D341Med (cell line): ENCODE measurements at regions not wholly inside any gene's neighbourhood (a gene's known extent, or its start where the extent isn't known, plus 50 kb on each side); places are given as distances from the start of the nearest gene placed in this dataset.
"Not testable (repeated sequence)": the region's sequence is repeated elsewhere in the genome, so short reads cannot be mapped to it uniquely, and the experiment has no call there.

Experiments
- DNase-seq: peaks from one replicate; pipeline ENCODE4 v3.0.0; 2012; ENCODE audit warnings: low spot score

GRCh38 chr5:34555699-34556508, 100.2 kb upstream of the RAI14 start:
- no peak for DNase-seq

DNA sequence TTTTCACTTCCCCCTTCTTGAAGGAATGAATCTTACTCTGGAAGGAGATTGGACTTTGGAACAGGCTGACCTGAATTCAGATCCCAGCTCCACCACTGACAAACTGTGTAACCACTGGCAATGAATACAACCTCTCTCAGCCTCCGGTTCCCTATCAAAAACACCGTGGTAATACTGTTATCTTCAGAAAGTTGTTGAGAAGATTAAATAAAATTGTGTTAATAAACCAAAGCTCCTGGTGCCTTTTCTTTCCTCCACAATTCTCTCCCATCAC, 99.7 kb upstream of the RAI14 start:
- DNase-seq: no peak

GRCh38 chr5:34561581-34561980, 94.5 kb upstream of the RAI14 start:
- not testable (repeated sequence) for DNase-seq

DNA sequence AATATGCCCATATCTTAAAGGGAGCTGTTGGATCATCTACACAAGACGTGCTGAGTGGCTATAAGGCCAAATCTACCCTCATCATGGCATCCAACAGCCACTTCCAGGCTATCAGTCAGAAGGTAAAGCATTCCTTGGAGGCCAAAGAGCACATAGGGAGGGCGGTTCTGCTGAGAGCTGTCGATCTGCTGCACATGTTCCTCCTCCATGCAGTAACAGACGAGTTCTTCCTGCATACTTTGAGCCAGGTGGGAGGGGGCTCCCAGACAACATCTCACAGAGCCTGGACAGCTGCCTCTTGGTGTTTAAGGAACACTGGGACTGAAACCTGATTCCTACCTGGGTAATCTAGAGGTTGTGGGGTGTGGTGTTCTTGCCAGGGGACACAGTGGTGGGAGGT, 93.3 kb upstream of the RAI14 start:
- DNase-seq: no peak

DNA sequence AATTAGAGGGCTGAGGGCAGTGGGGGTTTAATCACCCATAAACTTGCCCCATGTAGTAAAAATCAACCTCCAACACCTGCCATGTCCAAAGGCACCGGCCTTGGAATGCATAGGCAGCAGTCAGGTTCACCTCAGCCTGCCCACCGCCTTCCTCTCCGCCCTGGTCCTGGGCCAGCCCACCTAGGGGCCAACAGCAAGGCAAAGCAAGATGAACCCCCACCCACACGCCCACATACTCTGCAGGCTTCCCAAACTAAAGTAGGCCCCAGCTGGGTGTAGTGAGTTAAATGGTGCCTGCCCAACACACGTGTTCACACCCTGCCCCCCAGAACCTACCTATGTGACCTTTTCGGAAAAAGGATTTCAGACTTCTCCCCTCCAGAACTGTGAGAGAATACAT, 92.9 kb upstream of the RAI14 start:
- no peak for DNase-seq

GRCh38 chr5:34563931-34564709, 92.0 kb upstream of the RAI14 start:
- DNase-seq: no peak

DNA sequence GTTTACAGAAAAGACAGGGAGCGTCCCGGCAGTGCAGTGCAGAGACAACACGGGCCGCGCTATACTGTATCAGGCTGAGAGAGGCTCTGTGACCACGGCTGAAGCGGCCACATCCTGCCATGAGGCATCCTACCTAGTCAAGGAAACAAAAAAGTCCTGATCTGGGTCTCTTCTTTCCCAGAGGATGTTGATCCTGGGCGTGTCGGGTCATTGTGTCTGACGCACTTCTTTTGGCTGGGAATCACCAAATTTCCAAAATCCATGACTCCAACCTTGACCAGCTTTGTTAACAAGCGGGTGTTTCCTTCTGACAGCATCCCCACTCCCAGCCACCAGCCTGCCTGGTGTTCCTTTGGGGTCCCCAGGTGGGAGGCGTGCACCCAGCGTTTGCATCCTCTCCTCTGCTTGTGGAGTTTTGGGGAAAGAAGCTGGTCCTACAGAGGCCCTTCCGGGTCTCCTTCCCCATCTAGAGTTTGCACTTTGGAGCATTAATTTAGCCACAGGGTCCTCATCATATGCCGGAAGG, 91.4 kb upstream of the RAI14 start:
- no peak for DNase-seq

DNA sequence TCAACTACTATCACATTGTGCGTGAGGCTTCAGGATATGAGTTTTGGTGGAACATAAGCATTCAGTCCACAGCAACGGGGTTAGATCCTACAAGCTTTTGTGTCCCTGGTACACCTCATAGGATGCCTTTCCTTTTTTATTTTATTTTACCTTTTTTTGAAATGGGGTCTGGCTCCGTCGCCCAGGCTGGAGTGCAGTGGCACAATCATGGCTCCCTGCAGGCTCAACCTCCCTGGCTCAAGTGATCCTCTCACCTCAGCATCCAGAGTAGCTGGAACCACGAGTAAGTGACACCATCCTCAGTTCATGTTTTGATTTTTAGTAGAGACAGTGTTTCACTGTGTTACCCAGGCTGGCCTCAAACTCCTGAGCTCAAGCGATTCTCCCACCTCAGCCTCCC, 86.0 kb upstream of the RAI14 start:
- no peak for DNase-seq

DNA sequence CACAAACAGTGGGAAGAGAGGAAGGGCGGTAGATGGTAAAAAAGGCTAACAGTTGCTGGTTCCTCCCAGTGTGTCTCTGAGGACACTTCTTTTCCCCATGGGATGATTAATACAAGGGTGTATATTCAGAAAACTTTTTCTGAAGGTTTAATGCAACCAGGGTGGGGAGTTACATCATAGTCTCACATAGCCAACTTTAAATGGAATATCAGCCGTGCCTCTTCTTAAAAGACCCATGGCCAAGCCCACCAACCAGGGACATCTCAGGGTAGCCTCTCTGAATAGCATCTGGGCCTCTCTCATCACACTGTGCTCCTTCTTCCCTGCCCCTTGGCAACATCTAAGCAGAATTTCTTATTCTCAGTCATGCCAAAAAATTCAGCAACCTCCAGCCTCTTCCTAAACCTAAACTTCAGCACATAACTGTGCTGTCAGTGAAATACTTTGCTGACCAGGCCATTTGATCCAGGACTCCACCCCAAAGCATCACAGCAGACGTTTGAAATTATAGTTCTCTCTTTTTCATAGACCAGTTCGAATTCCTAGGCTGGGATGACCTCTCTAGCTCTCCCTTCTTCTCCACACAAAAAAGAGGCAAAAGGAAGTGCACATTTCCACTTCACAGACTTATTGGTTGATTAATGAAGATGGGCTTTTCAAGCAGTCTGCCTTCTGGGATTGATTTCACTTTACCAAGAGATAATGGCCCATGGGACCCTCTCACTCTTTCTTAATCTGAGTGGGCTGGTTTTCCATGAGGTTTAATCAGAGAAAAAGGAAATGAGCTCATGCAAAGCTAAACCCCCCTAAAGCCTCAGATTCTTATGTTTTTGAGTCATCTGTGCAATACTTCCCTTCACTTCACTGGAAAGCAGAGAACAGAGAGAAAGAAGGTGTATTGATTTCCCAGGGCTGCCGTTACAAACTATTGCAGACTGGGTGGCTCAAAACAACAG, 85.1 kb upstream of the RAI14 start:
- no peak for DNase-seq

DNA sequence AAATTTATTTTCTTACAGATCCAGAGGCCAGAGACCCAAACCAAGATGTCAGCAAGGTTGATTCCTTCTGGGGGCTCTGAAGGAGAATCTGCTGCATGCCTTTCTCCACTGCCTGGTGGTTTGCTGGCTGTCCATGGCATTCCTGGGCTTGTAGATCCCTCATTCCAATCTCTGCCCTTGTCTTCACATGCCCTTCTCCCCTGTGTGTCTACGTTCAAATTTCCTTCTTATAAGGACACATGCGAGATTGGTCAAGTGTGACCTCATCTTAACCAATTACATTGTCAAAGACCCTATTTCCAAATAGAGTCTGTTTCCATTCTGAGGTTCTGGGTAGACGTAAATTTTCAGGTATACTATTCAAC, 84.5 kb upstream of the RAI14 start:
- DNase-seq: no peak

DNA sequence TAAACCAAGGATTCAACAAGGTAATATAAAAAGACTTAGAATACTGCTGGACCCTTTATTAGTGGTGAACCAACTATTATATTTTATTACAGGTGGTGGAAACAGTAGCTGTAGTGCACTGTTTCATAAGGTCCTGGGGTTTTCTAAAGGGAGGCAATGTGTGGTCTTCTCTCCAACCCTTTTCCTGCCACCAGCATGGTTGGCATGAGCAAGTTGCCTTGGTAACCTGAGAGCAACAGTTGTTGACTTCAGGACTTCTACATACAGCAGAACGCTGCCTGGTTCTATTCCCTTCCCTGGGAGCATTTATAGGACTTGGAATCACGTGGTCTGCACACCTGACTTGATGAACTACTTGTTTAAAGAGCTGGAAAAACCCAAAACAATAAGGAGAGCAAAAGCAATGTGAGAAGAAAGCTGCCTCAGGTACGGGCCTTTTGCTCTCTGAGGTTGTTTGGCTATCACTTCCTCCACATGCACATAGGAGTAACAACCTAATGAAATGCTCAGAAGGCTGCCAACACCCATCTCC, 81.1 kb upstream of the RAI14 start:
- DNase-seq: no peak

DNA sequence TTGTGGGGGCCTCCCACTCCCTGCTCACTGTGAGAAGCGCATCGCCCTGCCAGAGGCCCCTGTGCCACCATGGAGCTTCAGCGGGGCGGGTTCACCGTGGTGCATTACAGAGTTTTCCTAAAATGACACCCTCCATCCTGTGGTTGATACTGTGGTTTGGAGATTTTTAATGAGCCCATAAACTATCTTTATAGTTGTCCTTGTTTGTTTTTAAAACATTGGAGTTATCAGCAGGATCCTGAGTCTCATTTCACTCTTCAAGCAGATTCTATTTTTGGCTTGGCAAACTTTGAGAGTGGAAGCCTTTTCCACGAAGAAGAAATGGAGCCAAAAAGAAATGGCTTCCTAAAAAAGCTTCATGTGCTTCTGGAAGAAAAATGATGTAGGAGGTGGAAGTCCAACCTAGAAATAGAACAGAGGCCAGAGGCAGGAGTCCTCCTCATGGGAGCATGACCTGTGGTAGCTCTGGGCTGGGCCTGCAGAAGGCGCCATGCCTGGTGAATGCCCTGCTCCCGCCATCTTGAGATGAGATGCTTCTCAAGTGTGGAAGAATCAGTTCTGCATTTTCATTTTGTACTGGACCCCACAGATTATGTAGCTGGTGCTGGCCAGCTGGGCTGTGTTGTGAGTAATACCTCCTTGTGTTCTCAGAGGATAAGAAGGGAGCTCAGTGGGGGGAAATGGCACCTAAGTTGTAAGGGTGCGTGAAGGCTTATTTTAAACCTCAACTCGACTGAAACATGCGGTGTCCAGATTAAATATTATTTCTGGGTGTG, 79.0 kb upstream of the RAI14 start:
- no peak for DNase-seq

DNA sequence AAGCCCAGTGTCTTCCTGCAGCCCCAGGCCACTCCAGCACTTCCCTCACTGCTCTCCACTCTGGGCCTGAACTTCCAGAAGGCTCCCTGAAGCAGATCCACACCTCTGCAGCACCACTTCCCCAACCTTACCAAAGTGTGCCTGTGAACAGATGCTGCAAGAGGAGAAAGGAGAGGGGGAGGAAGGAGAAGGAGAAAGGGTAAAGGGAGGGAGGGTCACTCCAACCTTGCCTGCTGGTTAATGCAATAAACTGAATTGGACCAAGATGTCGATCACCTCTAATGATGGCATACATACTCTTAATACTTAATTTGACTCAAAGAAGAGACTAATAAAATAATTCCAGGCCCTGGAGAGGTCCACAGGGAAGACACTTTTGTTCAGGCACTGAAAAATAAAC, 77.2 kb upstream of the RAI14 start:
- DNase-seq: no peak

DNA sequence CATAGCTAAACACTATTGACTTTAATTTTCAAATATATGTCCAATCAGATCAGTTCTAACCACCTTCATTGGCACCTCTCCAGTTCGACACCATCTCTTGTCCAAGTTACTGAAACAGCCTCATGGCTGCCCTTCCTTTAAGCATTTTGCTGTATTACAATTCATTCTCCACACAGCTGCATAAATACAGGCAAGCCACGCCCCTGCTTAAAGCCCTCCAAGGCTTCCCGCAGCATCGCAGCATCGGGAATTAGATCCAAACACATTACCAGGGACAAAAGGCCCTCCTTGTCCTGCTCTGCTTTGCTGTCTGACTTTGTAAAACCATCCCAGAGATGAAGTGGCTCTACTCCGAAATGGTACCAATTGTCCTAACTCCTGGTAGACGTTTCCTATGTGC, 75.1 kb upstream of the RAI14 start:
- no peak for DNase-seq

- no peak for DNase-seq
Measured at GRCh38 chr5:34582371-34582770, 73.8 kb upstream of the RAI14 start.

DNA sequence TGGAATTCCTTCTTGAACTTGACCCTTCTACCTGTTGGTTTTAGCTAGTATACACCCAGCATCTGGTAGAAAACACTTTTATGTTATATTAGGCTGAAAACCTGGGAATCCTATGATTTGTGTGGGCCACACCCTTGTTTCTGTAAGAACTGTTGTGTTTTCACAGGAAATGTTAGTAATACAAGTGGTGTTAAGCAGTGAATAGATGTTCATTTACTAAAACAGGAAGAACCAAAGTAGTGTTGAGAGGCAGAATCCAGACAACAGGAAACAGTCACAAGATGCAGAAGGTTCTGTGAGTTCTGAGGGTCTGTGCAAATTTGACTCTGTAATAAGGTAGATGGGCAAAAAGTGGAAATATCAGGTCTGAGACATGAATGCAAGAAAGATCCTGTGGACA, 73.0 kb upstream of the RAI14 start:
- no peak for DNase-seq

DNA sequence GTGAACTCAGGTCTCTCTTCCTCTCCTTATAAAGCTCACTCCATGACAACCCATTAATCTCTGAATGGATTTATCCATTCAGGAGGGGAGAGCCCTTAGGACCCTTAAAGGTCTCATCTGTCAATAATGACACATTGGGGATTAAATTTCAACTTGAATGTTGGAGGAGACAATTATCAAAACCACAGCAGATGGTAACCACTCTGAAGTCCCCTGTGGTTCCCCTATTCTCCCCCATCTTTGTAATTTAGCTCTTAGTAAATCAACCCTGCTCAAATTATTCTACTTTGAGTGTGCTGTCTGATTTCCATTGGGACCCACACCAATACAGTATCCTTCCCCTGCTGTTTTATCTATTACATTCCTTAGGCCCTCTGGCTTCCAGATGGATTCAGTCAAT, 72.0 kb upstream of the RAI14 start:
- DNase-seq: no peak

DNA sequence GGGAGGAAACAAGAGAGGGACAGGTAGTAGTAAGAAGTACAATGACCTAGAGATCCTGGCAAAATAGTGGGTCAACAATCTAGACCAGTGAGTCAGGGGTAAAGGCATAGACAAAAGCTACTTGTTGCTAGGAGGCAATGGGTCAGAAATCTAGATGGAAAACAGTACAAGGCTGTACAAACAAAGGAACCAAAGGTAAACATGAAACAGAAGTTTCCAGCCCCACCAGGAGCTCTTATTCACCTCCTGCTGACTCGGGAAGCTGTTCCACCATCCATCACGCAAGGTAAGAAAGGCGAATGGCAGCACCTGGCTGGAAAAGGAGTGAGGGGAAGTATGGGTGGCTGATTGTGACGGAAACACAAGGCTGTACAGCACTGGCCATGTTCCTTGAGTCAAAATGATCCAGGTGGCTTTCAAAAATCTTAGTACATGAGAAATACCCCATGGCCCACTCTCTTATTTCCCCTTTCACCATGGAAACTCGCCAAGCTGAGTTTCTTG, 70.5 kb upstream of the RAI14 start:
- no peak for DNase-seq

DNA sequence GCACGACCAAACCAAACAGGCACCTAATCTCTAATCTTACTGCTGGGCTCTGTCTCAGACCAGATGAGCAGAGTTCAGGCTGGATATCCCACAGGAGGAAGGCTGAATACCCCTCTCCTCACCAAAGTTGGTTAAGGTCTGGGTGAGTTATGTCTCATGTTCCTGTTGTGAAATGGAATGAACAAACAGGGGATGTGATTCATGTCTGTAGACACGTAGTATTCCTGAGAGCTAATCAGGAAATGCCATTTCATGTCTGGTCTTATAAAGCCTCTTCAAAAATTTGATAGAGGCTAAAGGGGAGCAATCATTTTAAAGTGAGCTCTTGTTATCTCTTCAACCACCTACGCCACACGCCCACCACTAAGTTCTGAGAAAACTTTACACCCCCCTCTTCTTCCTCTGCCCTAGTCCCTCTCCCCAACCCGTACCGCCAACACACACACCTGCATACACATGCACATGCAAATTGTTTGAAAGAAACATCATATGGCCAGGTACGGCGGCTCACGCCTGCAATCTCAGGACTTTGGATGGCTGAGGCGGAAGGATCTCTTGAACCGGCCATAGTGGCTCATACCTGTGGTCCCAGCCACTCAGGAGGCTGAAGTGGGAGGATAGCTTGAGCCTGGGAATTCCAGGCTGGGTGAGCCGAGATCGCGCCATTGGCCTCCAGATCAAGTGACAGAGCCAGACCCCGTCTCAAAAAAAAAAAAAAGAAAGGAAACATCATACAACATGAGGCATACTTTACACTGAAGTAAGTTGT, 69.8 kb upstream of the RAI14 start:
- no peak for DNase-seq
